ENCODE measurements at regions not wholly inside any gene's neighbourhood (a gene's known extent, or its start where the extent isn't known, plus 50 kb on each side); places are given as distances from the start of the nearest gene placed in this dataset.

DNA sequence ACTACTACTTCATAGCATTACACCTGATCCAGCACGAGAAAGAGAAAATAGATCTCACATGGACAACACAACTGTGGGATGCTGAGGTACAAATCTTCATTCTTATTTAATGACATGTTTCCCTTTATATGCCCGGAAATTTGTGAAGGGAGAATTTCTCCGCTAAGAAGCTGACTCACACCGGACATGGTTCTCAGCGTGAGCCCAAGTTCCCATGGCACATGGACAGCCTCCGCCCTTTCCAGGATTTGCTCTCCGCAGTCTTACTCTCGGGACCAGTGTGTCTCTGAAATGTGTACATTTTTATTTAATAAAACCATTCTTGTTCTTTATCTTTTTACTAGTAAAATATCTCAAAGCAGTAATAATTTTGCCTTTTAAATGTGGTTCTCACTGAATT lies 1154.8 kb downstream of the TMEM121 start:
- ATAC-seq (no peak), DNase-seq (no peak)
- no peaks in the 10 kb centered on the region for H3K36me3 ChIP-seq (ENCODE audit: low read depth)
- H3K4me1 ChIP-seq (ENCODE audit: low read depth): no peaks in the 10 kb centered on the region
- intact Hi-C loops (cut with DNase I, micrococcal nuclease): no loop called here
- TF ChIP-seq, protein P1, sequence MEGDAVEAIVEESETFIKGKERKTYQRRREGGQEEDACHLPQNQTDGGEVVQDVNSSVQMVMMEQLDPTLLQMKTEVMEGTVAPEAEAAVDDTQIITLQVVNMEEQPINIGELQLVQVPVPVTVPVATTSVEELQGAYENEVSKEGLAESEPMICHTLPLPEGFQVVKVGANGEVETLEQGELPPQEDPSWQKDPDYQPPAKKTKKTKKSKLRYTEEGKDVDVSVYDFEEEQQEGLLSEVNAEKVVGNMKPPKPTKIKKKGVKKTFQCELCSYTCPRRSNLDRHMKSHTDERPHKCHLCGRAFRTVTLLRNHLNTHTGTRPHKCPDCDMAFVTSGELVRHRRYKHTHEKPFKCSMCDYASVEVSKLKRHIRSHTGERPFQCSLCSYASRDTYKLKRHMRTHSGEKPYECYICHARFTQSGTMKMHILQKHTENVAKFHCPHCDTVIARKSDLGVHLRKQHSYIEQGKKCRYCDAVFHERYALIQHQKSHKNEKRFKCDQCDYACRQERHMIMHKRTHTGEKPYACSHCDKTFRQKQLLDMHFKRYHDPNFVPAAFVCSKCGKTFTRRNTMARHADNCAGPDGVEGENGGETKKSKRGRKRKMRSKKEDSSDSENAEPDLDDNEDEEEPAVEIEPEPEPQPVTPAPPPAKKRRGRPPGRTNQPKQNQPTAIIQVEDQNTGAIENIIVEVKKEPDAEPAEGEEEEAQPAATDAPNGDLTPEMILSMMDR (IDR thresholded peaks at IDR 0.05): no peak
- H3K4me3 ChIP-seq: no peak overlapping the region
- H3K9me3 ChIP-seq: no peaks in the 10 kb centered on the region

DNA sequence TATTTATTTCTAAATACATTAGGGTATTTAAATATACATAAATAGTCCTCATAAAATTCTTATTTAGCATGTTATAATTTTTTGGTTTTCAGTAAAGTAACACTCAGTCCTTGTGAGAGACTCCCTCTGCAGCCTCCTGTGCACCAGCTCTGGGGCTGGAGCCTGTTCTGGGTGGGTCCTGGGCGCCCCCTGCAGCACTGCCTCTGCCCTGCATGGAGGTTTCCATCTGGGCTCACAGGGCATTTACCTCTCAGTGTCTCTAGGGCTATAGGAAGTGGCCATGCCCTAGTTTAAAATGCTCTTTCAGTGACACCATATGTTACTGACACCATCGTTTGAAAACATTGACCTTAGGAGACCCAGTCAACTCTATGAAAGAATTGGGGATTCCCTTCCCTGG lies 1155.2 kb downstream of the TMEM121 start:
- Histone ChIP-seq H3K36me3 (ENCODE audit: low read depth) (no peaks in the 10 kb centered on the region), H3K4me1 (ENCODE audit: low read depth) (no peaks in the 10 kb centered on the region), H3K9me3 (no peaks in the 10 kb centered on the region), H3K4me3 (no peak overlapping the region)
- no peak for DNase-seq
- no peak for ATAC-seq
- intact Hi-C loops (cut with DNase I, micrococcal nuclease): no loop called here
- TF ChIP-seq, protein P1 (IDR thresholded peaks at IDR 0.05): no peak

DNA sequence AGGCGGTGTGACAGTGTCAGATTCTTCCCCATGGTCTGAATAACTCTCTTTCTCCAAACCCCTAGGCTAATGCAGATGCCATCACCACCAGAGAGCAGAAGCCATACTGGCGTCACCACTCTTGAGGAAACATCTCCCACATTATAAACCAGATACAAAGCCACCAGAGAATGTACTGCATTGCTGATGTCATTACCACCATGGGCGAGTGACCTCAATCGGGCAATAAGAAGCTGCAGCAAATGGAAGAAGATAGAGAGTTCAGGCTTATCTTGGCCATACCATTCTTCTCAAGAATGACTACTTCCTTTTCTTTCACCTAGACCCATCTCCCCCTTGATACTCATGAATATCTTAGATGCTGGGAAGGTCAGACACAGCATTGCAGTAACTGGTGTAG lies 1157.2 kb downstream of the TMEM121 start:
- intact Hi-C loops (cut with DNase I, micrococcal nuclease): no loop called here
- ATAC-seq: no peak
- DNase-seq: no peak
- TF ChIP-seq, protein P1 (IDR thresholded peaks at IDR 0.05): no peak
- Histone ChIP-seq H3K4me3 (no peak overlapping the region), H3K36me3 (ENCODE audit: low read depth) (no peaks in the 10 kb centered on the region), H3K9me3 (no peaks in the 10 kb centered on the region), H3K4me1 (ENCODE audit: low read depth) (no peaks in the 10 kb centered on the region)

DNA sequence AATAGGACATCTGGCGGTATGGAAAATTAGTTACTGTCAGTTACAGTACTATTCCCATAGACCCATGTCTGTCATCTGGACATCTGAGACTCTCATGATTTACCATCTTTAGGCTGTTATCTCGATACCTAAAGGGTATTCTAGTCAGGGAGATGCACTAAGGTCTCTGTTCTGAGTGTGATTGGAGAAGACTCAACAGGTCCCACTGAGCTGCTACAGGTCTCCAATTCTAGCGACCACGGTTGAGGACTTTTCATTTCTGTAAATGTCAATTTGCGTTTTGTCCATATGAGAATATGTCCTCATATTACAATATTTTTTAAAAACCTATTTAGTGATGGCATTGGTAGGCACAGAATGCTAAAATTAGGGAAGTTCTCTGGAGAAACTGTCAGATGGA lies 1160.2 kb downstream of the TMEM121 start:
- no peak for ATAC-seq
- Histone ChIP-seq H3K36me3 (ENCODE audit: low read depth) (no peaks in the 10 kb centered on the region), H3K9me3 (no peaks in the 10 kb centered on the region), H3K4me3 (no peak overlapping the region), H3K4me1 (ENCODE audit: low read depth) (no peaks in the 10 kb centered on the region)
- no peak for DNase-seq
- intact Hi-C loops (cut with DNase I, micrococcal nuclease): no loop called here
- TF ChIP-seq, protein P1 (IDR thresholded peaks at IDR 0.05): no peak

DNA sequence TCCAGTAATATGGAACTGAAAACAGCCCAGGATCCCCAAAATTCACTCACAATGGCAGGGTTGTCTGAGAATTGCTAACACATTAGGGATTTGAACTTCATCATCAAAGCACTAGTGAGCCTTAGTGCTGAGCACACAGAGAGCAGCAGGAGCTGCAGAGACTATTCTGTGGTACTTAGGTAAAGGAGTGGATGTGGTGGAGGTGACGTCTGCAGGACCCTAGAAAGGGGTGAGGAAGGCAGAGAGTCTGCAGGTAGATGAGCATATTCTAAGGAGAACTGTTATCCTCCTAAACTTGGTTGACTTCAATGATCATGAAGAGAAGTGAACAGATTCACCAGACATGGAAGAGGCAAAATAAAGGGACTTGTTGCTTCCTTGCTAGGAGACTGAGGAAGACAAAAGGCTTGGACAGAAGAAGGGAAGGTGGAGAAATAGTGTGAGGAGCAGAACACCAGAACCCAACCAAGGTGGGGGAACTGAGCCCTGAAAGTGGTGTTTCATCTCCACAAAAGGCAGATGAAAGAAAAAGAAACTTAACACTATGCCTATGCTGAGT lies 1164.0 kb downstream of the TMEM121 start:
- ATAC-seq: no peak
- DNase-seq: no peak
- intact Hi-C loops (cut with DNase I, micrococcal nuclease): no loop called here
- Histone ChIP-seq H3K4me1 (ENCODE audit: low read depth) (no peaks in the 10 kb centered on the region), H3K36me3 (ENCODE audit: low read depth) (no peaks in the 10 kb centered on the region), H3K4me3 (no peak overlapping the region), H3K9me3 (no peaks in the 10 kb centered on the region)
- TF ChIP-seq, protein P1 (IDR thresholded peaks at IDR 0.05): no peak

All from mucosa of descending colon (tissue), 3 donors.